ENCODE measurements at regions not wholly inside any gene's neighbourhood (a gene's known extent, or its start where the extent isn't known, plus 50 kb on each side); places are given as distances from the start of the nearest gene placed in this dataset.
A peak's percentile ranks its signal among the peaks of the same experiment; 100 is the strongest.

GRCh38 chr11:70486731-70487130 lies 88.4 kb downstream of the CTTN start:
- peaks cover 0 to 11% of the 10 kb centered on the region in 2 donors for H3K27me3 Mint-ChIP-seq
- no peaks in the 10 kb centered on the region for H3K4me1 Mint-ChIP-seq (ENCODE audit: low read depth in 2 of 2)
- no peaks in the 10 kb centered on the region for H3K9me3 Mint-ChIP-seq
- H3K27ac Mint-ChIP-seq, result no peak overlapping the region
- H3K36me3 Mint-ChIP-seq, result no peaks in the 10 kb centered on the region
- H3K4me3 Mint-ChIP-seq, result no peak overlapping the region
- no peak for DNase-seq (ENCODE audit: low spot score)
- no peak for ATAC-seq

- Mint-ChIP-seq H3K27me3 (peaks cover 0 to 11% of the 10 kb centered on the region in 2 donors), H3K4me1 (ENCODE audit: low read depth in 2 of 2) (no peaks in the 10 kb centered on the region), H3K4me3 (no peak overlapping the region), H3K9me3 (no peaks in the 10 kb centered on the region), H3K27ac (no peak overlapping the region), H3K36me3 (no peaks in the 10 kb centered on the region)
- ATAC-seq (no peak), DNase-seq (ENCODE audit: low spot score) (no peak)
Measured at GRCh38 chr11:70487160-70487559, 88.8 kb downstream of the CTTN start.

- Mint-ChIP-seq H3K9me3 (no peaks in the 10 kb centered on the region), H3K27ac (no peak overlapping the region), H3K4me3 (no peak overlapping the region), H3K27me3 (peaks cover 0 to 11% of the 10 kb centered on the region in 2 donors), H3K36me3 (no peaks in the 10 kb centered on the region), H3K4me1 (ENCODE audit: low read depth in 2 of 2) (no peaks in the 10 kb centered on the region)
- ATAC-seq (no peak), DNase-seq (ENCODE audit: low spot score) (no peak)
Measured at GRCh38 chr11:70487756-70488155, 89.4 kb downstream of the CTTN start.

GRCh38 chr11:70488171-70488703 lies 89.9 kb downstream of the CTTN start:
- Mint-ChIP-seq H3K27me3 (peaks cover 0 to 11% of the 10 kb centered on the region in 2 donors), H3K27ac (no peak overlapping the region), H3K4me3 (no peak overlapping the region), H3K36me3 (no peaks in the 10 kb centered on the region), H3K9me3 (no peaks in the 10 kb centered on the region), H3K4me1 (ENCODE audit: low read depth in 2 of 2) (no peaks in the 10 kb centered on the region)
- ATAC-seq (no peak), DNase-seq (ENCODE audit: low spot score) (no peak)

- DNase-seq (ENCODE audit: low spot score), result no peak
- no peak for ATAC-seq
- Mint-ChIP-seq H3K9me3 (no peaks in the 10 kb centered on the region), H3K4me3 (no peak overlapping the region), H3K4me1 (ENCODE audit: low read depth in 2 of 2) (no peaks in the 10 kb centered on the region), H3K27ac (no peak overlapping the region), H3K36me3 (no peaks in the 10 kb centered on the region), H3K27me3 (peaks cover 0 to 11% of the 10 kb centered on the region in 2 donors)
Measured at GRCh38 chr11:70489276-70489675, 90.9 kb downstream of the CTTN start.

GRCh38 chr11:70490208-70490607 lies 91.9 kb downstream of the CTTN start:
- no peak for DNase-seq (ENCODE audit: low spot score)
- H3K4me1 Mint-ChIP-seq (ENCODE audit: low read depth in 2 of 2), result no peaks in the 10 kb centered on the region
- H3K27me3 Mint-ChIP-seq, result peaks cover 0 to 14% of the 10 kb centered on the region in 2 donors
- no peak overlapping the region for H3K27ac Mint-ChIP-seq
- ATAC-seq, result no peak
- no peaks in the 10 kb centered on the region for H3K9me3 Mint-ChIP-seq
- no peaks in the 10 kb centered on the region for H3K36me3 Mint-ChIP-seq
- H3K4me3 Mint-ChIP-seq, result no peak overlapping the region

GRCh38 chr11:70490723-70491558 lies 92.6 kb downstream of the CTTN start:
- Mint-ChIP-seq H3K27ac (no peak overlapping the region), H3K4me1 (ENCODE audit: low read depth in 2 of 2) (no peaks in the 10 kb centered on the region), H3K4me3 (no peak overlapping the region), H3K36me3 (no peaks in the 10 kb centered on the region), H3K27me3 (peaks cover 0 to 9% of the 10 kb centered on the region in 2 donors), H3K9me3 (no peaks in the 10 kb centered on the region)
- DNase-seq (ENCODE audit: low spot score) (no peak), ATAC-seq (no peak)

- Mint-ChIP-seq H3K36me3 (no peaks in the 10 kb centered on the region), H3K4me3 (no peak overlapping the region), H3K27ac (no peak overlapping the region), H3K4me1 (ENCODE audit: low read depth in 2 of 2) (no peaks in the 10 kb centered on the region), H3K27me3 (peaks cover 0 to 9% of the 10 kb centered on the region in 2 donors), H3K9me3 (no peaks in the 10 kb centered on the region)
- ATAC-seq (no peak), DNase-seq (ENCODE audit: low spot score) (no peak)
Measured at GRCh38 chr11:70491696-70492472, 93.6 kb downstream of the CTTN start.

- Mint-ChIP-seq H3K4me3 (no peak overlapping the region), H3K9me3 (no peaks in the 10 kb centered on the region), H3K4me1 (ENCODE audit: low read depth in 2 of 2) (no peaks in the 10 kb centered on the region), H3K27me3 (peaks cover 0 to 4% of the 10 kb centered on the region in 2 donors), H3K36me3 (no peaks in the 10 kb centered on the region), H3K27ac (no peak overlapping the region)
- ATAC-seq (no peak), DNase-seq (ENCODE audit: low spot score) (no peak)
Measured at GRCh38 chr11:70493089-70493474, 94.8 kb downstream of the CTTN start.

GRCh38 chr11:70493891-70494290 lies 95.6 kb downstream of the CTTN start:
- Mint-ChIP-seq H3K4me3 (no peak overlapping the region), H3K4me1 (ENCODE audit: low read depth in 2 of 2) (no peaks in the 10 kb centered on the region), H3K27ac (no peak overlapping the region), H3K9me3 (no peaks in the 10 kb centered on the region), H3K36me3 (no peaks in the 10 kb centered on the region), H3K27me3 (peaks cover 0 to 4% of the 10 kb centered on the region in 2 donors)
- ATAC-seq, result peak in 1 of 2 donors; percentile 37
- no peak for DNase-seq (ENCODE audit: low spot score)

- ATAC-seq (no peak), DNase-seq (ENCODE audit: low spot score) (no peak)
- no peaks in the 10 kb centered on the region for H3K4me1 Mint-ChIP-seq (ENCODE audit: low read depth in 2 of 2)
- peaks cover 0 to 4% of the 10 kb centered on the region in 2 donors for H3K27me3 Mint-ChIP-seq
- H3K27ac Mint-ChIP-seq, result no peak overlapping the region
- no peak overlapping the region for H3K4me3 Mint-ChIP-seq
- no peaks in the 10 kb centered on the region for H3K9me3 Mint-ChIP-seq
- H3K36me3 Mint-ChIP-seq, result no peaks in the 10 kb centered on the region
Measured at GRCh38 chr11:70494559-70495350, 96.4 kb downstream of the CTTN start.

GRCh38 chr11:70495351-70496310 lies 97.3 kb downstream of the CTTN start:
- H3K4me1 Mint-ChIP-seq (ENCODE audit: low read depth in 2 of 2), result no peaks in the 10 kb centered on the region
- ATAC-seq (no peak), DNase-seq (ENCODE audit: low spot score) (no peak)
- H3K27ac Mint-ChIP-seq, result no peak overlapping the region
- peaks cover 0 to 4% of the 10 kb centered on the region in 2 donors for H3K27me3 Mint-ChIP-seq
- H3K36me3 Mint-ChIP-seq, result no peaks in the 10 kb centered on the region
- H3K4me3 Mint-ChIP-seq, result no peak overlapping the region
- H3K9me3 Mint-ChIP-seq, result no peaks in the 10 kb centered on the region

All from natural killer cell treated with Interleukin-12 subunit alpha and Interleukin-12 subunit beta and Interleukin-15 and Interleukin-18, amount 100 ng/mL, for 72 hours (primary cell).